GM12865 (cell line): ENCODE measurements at regions not wholly inside any gene's neighbourhood (a gene's known extent, or its start where the extent isn't known, plus 50 kb on each side); places are given as distances from the start of the nearest gene placed in this dataset.

Experiments
- DNase-seq: peaks from one replicate; pipeline ENCODE4 v3.0.0; 2010; ENCODE audit warnings: low read depth
- H3K4me3 ChIP-seq: 2 replicates; pipeline ENCODE4 v1.5.1; 2011; ENCODE audit warnings: mild to moderate bottlenecking, low read depth, low read length, control low read depth
- TF ChIP-seq, protein P1 (sequence below): IDR thresholded peaks from 2 replicates; pipeline ENCODE4 v1.5.1; 2011; ENCODE audit warnings: low read length, control low read depth, low read depth, inconsistent platforms; ENCODE audit not compliant: insufficient read depth; ENCODE audit errors: missing control alignments

DNA sequence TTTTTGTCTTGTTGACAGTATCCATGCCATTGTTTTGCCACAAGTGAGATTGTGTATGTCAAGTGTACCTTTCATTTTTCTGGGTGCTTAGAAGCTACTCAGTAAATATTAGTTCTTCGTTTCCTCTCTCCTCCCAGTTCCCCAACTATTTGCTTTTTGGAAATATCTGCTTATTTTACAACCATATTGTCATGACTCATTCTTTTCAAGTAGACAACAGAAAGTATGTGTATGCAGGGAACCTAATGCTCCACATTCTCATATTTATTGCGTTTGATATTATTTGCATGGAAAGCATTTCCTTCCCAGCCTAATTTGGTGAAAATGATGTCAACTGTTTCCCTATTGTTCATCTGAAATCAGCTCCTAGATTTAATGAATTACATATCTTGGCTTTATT lies 483.7 kb upstream of the RIOK2 start:
- no peak overlapping the region for H3K4me3 ChIP-seq
- DNase-seq: no peak
- TF ChIP-seq, protein P1, sequence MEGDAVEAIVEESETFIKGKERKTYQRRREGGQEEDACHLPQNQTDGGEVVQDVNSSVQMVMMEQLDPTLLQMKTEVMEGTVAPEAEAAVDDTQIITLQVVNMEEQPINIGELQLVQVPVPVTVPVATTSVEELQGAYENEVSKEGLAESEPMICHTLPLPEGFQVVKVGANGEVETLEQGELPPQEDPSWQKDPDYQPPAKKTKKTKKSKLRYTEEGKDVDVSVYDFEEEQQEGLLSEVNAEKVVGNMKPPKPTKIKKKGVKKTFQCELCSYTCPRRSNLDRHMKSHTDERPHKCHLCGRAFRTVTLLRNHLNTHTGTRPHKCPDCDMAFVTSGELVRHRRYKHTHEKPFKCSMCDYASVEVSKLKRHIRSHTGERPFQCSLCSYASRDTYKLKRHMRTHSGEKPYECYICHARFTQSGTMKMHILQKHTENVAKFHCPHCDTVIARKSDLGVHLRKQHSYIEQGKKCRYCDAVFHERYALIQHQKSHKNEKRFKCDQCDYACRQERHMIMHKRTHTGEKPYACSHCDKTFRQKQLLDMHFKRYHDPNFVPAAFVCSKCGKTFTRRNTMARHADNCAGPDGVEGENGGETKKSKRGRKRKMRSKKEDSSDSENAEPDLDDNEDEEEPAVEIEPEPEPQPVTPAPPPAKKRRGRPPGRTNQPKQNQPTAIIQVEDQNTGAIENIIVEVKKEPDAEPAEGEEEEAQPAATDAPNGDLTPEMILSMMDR: no peak

DNA sequence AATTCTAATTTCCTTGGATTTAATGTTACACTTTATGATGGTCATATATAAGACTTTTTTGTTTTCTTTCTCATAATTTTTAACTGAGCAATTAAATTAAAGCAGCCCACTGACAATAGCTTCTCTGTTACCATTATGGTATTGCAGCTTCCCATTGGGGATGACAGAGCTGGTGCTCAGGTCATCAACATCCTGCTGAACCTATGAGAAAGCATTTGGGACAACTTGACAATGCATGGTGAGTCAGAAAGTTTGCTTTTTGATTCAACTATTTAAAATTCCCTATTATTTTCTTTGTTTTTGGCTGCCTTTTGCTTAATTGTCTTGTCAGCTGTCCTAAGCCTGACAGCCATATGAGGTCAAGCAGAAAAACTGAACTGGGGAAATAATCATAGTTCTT lies 487.4 kb upstream of the RIOK2 start:
- H3K4me3 ChIP-seq: no peak overlapping the region
- no peak for DNase-seq
- TF ChIP-seq, protein P1: no peak

DNA sequence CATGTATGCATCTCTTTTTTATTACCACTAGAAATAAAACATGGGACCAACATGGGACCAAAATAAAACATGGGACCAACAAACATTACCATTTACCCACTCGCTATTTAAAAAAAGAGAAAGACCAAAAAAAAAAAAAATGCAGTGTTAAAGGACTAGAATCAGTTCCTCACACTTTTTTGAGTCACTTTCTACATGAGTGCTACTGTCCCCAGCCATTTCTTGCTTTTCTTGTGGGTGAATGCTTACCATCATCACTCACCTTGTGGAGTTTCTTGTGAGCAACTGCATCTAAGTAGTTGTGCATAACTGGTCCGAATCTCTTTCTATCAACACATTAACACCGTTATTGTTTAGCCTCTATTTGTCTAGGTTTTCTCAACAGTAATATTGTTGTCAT lies 493.6 kb upstream of the RIOK2 start:
- no peak overlapping the region for H3K4me3 ChIP-seq
- TF ChIP-seq, protein P1: no peak
- DNase-seq: no peak

DNA sequence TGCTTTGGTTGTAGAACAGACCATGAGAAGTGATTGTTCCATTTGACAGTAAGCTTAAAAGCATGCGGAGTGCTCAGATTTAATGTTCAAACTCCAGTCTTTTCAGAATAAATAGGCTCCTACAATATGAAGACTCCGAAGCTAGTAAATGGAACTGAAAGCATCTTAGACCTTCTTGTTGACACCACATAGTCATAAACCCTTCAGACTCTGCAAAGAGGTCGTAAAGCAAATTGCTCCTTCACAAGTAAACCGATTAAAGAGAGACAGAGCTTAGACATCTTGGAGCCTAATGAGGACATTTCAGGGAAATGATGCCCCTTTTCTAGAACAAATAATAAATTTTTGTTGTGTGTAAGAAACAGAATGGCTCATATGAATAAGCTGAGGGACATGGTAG lies 511.0 kb upstream of the RIOK2 start:
- TF ChIP-seq, protein P1: no peak
- no peak for DNase-seq
- no peak overlapping the region for H3K4me3 ChIP-seq

DNA sequence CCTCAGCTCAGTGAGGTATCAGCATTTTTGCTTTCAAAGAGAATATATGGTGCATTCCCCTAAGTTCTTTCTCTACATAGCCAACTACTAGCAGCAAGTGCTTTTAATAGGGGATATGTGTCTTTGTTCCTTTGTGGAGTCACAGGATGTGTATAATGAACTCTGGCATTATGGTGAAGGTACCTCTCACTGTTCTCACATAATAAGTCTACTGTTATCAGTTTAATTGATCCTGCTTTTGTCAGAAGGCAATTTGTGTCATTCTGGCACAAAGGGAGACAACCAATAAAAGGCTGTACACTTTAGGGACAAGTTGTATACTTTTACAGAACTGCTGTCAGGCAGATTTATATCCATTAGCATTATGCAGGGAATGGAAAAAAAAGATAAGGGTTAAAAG lies 531.4 kb upstream of the RIOK2 start:
- no peak overlapping the region for H3K4me3 ChIP-seq
- TF ChIP-seq, protein P1: no peak
- DNase-seq: no peak

DNA sequence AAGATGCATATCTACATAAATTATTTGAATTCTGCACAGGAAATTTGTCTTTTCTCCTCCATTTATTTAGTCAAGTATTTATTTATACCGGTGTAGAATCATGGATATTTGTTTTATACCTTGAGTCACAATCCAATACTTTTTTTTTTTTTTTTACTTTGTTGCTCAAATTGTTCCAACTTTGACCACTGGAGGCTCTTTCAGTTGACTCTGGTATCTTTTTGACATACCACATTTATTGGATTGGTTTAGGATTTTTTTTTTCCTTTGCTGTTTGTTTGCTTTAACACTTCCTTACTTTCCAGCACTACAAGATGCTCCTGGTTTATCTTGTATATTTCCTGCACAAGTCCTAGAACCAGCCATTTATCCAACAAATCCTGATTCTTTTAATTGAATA lies 543.1 kb upstream of the RIOK2 start:
- no peak for DNase-seq
- no peak overlapping the region for H3K4me3 ChIP-seq
- TF ChIP-seq, protein P1: peak; percentile 4

DNA sequence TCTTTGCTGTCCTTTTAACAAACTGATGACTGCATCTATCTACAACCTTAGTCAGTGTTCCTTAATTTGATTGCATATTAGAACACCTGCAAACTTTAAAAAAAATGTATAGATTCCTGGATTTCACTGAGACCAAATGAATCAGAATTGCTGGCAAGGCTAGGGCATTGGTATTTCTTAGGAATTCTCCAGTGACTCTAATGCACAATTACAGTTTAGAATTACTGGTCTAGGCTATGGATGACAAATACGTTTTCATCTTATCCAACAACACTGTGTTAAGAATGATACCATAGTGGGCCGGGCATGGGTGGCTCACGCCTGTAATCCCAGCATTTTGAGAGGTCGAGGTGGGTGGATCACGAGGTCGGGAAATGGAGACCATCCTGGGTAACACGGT lies 545.9 kb upstream of the RIOK2 start:
- TF ChIP-seq, protein P1: no peak
- DNase-seq: no peak

More for the DNA sequence above, 545.9 kb upstream of the RIOK2 start:
- no peak overlapping the region for H3K4me3 ChIP-seq
